Fibroblast of lung (primary cell): ENCODE measurements at regions not wholly inside any gene's neighbourhood (a gene's known extent, or its start where the extent isn't known, plus 50 kb on each side); places are given as distances from the start of the nearest gene placed in this dataset.

Experiments
- CTCF ChIP-seq, 2 donors: IDR thresholded peaks in 1 of 2; conservative IDR thresholded peaks in 1 of 2; 1 replicate in 1 of 2; 2 replicates in 1 of 2; pipeline ENCODE4 v1.5.1; 2011 to 2012; ENCODE audit warnings: low read length in 2 of 2, control low read depth in 1 of 2, inconsistent platforms in 1 of 2, low read depth in 1 of 2, mild to moderate bottlenecking in 1 of 2
- EZH2 ChIP-seq: IDR thresholded peaks from 2 replicates; pipeline ENCODE4 v1.5.1; 2012; ENCODE audit warnings: low read length, control low read depth, mild to moderate bottlenecking; ENCODE audit errors: missing control alignments

- no peak for TF ChIP-seq EZH2
- no peak for TF ChIP-seq CTCF (conservative IDR thresholded peaks at IDR 0.05 in 1 of 2, IDR thresholded peaks at IDR 0.05 in 1 of 2; ENCODE audit: low read depth in 1 of 2, low read length in 2 of 2)
Measured at GRCh38 chr5:69019668-69020375, 74.0 kb upstream of the SLC30A5 start.
